Spleen (tissue), 7 donors: ENCODE measurements at regions not wholly inside any gene's neighbourhood (a gene's known extent, or its start where the extent isn't known, plus 50 kb on each side); places are given as distances from the start of the nearest gene placed in this dataset.

Experiments
- CTCF ChIP-seq, 11 experiments: fragments of 200-600 bp in 7 of 11; fragments of 450-650 bp in 4 of 11; sonication (generic) in 4 of 11; IDR thresholded peaks in 8 of 11; conservative IDR thresholded peaks in 3 of 11; 1 replicate in 7 of 11; 2 replicates in 4 of 11; pipeline versions ENCODE4 v1.4.0 to v1.8.0; 2016 to 2021; ENCODE audit warnings: antibody characterized with exemption in 11 of 11, inconsistent platforms in 4 of 11, mild to moderate bottlenecking in 1 of 11
- POLR2A ChIP-seq, 3 donors: fragments of 450-650 bp; IDR thresholded peaks; one replicate each; pipeline ENCODE4 v1.5.1; 2017; ENCODE audit warnings: antibody characterized with exemption in 3 of 3, mild to moderate bottlenecking in 1 of 3
- donor health status: DM: no; HTN: no; CAD: no; lungs with moderate emphysema.
- donor health status: DM: no; HTN: no; CAD: no.
- donor health status: DM: no; HTN: no; CAD: no.

DNA sequence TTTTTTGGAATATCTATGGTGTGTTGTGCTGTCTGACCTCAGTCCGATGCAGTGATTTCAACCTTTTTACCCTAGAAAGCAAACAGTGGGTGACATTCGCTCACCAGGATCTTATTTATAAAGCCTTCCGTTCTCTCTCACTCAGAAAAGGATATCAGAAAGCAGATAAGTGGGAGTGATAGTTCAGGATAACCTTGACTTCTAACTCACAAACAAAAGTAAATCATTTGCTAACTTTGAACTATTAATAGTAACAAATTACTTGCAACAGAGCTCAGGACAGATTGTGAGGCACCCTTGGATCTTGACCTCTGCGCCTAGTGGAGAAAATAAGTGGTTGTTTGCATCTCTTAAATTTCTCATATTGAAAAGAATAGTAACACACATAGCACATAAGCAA lies 637.1 kb upstream of the CITED2 start:
- no peak for TF ChIP-seq POLR2A (IDR thresholded peaks at IDR 0.05)
- TF ChIP-seq CTCF (IDR thresholded peaks at IDR 0.05 in 8 of 11, conservative IDR thresholded peaks at IDR 0.05 in 3 of 11): no peak
